ENCODE measurements at regions not wholly inside any gene's neighbourhood (a gene's known extent, or its start where the extent isn't known, plus 50 kb on each side); places are given as distances from the start of the nearest gene placed in this dataset.

DNA sequence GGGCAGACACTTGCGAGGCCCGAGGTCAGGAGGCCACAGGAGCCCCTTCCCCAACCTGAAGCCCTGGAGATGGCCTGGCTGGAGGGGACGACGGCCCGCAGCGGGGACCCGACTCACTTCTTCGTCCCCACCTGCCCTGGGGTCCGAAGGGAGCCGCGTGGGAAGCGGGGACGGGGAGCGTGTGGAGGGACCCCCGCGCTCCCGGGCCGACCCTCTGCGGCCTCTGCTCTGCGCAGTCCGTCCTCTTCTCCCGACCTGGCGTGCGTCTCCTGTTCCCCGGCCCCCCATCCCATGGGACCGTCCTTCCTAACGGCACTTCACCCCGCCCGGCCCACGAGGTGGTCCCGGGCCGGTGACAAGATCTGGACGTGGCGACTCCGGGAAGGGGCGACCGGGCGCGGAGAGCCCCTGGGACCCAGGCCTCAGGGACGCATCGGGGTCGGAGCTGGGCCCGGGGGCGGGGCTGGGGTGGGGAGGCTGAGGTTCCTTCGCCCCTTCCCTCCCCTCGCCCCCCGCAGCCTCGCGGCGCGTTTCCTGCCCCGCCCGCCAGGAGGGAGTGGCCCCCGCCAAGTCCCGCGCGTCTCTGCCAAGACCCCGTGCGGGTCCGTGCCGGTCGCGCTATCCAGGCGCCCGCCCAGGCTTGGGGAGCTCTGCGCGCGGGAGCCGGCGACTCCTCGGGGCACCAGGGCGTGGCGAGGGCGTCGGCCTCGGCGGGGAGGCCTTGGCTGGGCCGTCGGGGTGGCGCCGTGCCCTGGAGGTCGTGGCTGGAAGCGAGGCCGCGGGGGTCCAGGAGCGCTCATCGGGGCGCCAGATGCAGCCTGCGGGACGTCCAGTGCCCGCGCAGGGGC lies 97.1 kb downstream of the TNFAIP2 start:
- no peak for TF ChIP-seq POLR2A (IDR thresholded peaks at IDR 0.05; ENCODE audit: low read length)
- no peak for TF ChIP-seq GATA1 (IDR thresholded peaks at IDR 0.05; ENCODE audit: low read depth, low read length)

Measured in erythroblast (primary cell).